ENCODE measurements at regions not wholly inside any gene's neighbourhood (a gene's known extent, or its start where the extent isn't known, plus 50 kb on each side); places are given as distances from the start of the nearest gene placed in this dataset.

GRCh38 chr18:75785834-75786233 lies 358.3 kb upstream of the SMIM21 start:
- no peak for DNase-seq

DNA sequence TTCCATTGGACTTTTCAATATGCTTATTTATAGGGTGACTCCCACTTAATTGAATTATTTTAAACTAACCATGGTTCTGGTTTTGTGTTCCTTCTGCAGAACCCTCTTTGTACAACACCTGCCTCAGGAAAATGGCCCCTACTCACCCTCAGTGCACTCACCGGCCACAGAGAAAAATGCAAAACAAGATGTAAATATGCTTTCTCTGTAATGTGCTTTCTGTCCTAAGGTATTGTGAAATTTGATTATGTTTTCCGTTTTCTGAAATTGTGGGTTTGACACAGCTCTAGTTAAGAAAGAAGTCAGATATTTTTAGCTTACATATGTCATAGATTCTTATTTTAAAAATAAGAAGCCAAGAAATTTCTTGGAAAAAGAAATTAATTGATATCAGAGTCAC lies 357.7 kb upstream of the SMIM21 start:
- no peak for DNase-seq

DNA sequence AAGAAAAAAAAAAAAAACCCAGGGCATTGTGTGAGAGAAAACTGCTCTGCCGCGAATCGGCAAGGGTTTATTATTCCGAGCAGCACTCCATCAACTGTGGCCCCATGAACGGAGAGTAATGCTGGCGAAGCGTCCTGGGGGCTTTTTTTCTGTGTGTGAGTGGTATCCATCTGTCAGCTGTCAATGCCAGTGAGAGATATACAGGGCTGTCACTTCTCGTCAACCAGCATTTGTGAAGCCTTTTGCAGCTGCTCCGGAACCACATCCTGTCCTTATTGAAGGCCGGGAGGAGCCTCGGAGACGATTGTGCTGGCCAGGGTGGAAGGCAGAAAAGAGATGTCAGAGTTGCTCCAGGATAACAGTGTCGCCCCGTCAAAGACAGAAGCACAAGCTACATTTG lies 356.9 kb upstream of the SMIM21 start:
- DNase-seq: no peak

DNA sequence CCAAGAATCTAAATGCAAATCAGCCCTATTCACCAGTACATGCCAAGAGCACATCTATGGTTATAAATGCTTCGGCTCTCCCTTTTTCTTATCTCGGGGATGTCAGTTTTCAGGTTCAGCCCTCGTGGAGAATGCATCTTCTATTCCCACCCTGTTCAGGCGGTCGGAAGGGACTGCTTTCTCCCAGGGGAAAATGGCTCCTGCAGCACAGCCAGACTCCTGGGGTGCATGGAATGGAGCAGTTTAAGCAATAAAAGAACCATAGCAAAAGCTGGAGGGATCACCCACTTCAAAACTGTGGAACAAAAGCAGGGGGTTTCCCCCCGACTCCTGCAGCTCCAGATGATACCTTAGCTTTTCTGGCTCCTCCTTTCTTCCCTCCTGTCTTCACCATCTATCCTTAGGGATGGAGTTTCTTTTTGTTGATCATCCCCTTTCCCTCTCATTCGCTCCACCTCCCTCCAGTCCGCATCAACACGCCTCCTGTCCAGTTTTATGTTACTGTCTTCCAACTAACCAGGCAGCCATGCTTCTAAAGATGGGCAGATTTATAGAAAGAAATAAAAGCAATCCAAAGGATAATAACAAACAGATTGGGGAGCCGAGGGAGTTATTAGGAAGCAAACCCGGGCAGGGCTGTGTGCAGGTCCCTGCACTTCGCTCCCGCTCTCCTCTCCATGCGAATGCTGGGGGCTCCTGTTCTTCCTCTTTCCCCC lies 356.2 kb upstream of the SMIM21 start:
- no peak for DNase-seq

- no peak for DNase-seq
Measured at GRCh38 chr18:75782826-75783225, 355.3 kb upstream of the SMIM21 start.

DNA sequence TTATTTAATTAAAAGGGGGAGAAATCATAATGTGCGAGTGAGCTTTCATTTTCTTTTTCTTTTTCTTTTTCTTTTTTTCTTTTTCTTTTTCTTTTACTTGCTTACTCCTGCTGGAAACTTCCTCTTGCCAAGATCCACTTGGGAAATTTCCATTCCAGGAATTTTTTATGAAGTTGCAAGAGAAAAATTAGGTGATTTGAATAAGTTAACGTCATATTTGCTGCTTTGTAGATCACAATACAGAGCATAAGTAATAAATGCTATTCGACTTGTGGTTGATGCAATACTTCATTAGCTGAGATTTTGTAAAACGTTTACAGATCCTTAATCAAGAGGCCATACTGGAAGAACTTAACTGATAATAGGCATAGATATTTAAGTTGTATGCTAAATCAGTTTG lies 354.7 kb upstream of the SMIM21 start:
- no peak for DNase-seq

DNA sequence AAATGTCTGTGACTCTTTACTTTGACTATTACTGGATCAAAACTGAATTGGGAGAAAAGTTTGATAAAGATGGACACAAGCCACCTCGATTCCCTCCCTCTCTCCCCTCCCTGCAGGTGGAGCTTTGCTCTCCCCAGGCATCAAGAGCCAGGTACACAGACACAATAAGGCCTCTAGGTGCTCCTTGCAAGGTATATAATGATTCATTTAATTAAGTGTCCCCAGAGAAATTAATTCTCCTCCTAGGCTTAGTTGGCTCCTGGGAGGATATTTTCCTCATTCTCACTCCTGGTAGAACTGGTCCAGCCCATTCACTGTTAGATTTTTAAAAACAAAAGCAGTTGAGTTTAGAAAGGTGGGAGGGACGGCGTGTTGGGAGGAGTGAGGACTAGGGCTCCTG lies 352.4 kb upstream of the SMIM21 start:
- DNase-seq: no peak

- no peak for DNase-seq
Measured at GRCh38 chr18:75779450-75779849, 351.9 kb upstream of the SMIM21 start.

DNA sequence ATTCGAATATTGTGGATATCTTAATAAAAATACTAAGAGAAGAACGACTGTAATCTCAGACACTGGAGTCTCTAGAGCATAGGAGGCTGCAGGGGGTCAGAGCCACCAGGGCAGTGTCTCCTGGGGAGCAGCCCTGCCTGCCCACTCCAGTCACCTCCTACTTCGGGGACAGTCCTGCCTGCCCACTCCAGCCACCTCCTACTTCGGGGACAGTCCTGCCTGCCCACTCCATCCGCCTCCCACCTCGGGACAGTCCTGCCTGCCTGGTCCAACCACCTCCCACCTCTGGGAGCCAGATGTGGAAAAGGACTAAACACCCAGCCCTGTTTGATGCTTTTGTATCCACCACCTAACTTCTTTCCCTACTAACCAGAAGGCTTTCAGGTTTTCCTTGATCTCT lies 350.1 kb upstream of the SMIM21 start:
- DNase-seq: no peak

GRCh38 chr18:75775121-75775520 lies 347.6 kb upstream of the SMIM21 start:
- DNase-seq: no peak

DNA sequence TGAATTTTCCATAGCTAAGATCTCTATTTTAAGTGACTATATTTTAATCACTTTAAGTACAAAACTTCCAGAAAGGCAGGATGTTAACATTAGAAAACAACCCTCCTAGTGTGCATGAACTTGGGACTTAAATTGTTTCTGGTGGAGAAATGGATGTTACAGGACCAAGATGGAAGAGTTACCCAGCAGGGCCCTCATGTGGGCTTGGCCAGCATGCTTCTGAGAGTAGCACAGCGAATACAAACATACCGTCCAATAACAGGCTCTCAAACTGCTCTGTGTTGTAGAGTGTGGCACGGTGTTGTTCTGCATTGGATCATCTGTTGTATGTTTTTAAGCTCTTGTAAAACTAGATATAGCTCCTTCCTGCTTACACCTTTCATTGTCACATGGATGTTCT lies 346.1 kb upstream of the SMIM21 start:
- no peak for DNase-seq

DNA sequence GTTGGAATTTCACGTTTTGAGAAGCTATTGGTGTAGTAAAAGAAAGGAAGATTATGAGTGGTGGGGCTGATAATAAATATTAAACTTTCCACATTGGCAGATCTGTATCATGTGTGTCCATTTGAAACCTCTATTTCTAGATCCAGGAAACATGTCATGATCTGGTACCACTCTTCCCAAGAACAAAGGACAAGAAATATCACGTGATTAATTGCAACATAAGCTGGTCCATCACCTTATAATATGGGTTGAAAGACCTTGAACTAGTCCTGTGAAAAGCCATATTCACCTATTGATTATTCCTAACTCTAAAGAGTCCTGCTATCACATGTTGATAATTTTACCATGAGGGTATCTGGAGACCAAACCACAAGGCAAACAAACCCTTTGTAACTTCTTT lies 335.3 kb upstream of the SMIM21 start:
- no peak for DNase-seq

GRCh38 chr18:75760208-75760607 lies 332.7 kb upstream of the SMIM21 start:
- DNase-seq: no peak

- no peak for DNase-seq
Measured at GRCh38 chr18:75757951-75758350, 330.4 kb upstream of the SMIM21 start.

GRCh38 chr18:75754433-75754832 lies 326.9 kb upstream of the SMIM21 start:
- no peak for DNase-seq

DNA sequence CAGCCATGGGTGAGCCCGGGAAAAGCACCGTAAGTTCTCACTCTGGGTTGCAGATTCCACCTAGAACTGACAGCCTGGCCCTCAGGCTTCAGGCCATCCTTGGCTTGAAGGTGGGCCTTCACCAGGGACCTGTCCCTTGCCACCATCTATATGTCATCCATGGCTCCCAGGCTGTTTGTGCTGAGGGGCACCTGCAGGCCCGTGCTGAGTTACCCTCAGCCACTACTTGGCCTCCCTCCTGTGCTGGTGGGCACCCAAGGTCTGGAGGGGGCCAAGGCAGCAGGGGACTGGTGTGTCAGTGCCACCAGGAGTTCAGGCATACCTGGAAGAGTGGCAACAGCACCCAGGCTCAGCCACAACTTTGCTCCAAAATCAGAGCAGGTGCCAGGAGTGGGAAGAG lies 326.2 kb upstream of the SMIM21 start:
- no peak for DNase-seq

DNA sequence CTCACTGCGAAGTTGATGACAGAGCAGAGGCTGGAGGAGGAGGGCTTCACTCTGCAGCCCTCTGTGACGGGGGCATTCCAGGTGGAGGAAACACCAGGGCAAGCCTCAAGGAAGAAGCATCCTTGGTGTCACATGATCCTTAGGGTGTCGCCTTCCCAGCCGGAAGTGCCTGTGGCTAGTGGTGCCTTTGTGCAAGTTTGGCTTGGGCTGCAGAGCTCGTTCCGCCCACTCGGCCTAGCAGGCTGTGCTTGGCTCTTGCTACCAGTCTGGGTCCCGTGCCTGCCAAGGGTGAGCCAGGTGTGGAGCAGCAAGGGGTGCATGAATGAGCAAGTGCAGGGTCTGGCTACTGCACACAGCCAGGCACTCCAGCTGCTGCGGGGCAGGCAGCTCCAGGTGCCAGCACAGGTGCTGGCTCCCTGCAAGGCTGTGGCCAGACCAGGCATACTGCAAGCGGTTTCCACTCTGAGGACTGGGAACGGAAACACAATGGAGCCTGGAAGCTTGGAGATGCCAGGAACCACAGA lies 325.3 kb upstream of the SMIM21 start:
- no peak for DNase-seq

DNA sequence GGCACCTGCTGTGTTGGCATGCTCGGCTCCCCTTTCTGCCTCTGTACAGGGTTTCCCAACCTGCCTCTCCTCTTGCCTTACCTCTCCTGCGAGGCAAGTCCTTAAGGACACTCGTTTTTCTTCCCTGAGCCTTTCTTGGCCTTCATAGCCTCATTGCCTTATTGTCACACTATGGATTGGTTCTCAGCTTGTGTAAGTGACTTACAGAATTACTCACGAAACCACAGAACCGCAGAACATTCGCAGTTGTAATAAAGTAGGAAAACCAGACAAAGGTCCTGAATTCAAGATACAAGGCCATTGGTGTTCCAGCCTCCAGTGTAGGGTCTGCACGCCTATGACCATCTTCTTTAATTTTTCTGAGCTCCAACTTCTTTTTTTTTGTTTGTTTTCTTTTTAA lies 317.6 kb upstream of the SMIM21 start:
- DNase-seq: no peak

- DNase-seq: no peak
Measured at GRCh38 chr18:75742516-75742915, 315.0 kb upstream of the SMIM21 start.

- no peak for DNase-seq
Measured at GRCh38 chr18:75739682-75740081, 312.2 kb upstream of the SMIM21 start.

DNA sequence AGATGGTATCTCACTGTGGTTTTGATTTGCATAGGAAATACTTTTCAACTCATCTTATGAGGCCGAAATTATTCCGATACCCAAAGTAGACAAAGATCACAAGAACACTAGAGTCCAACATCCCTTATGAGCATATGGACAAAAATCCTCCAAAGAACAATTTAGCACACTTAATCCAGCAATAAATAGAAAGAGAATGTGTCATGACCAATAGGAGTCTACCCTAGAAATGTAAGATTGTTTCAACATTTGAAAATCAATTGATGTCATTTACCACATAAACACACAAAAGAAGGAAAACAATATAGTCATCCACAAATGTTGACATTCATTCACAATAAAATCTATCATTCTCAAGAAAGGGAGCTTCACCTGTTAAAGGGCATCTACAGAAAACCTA lies 307.8 kb upstream of the SMIM21 start:
- DNase-seq: no peak

GRCh38 chr18:75730249-75730648 lies 302.7 kb upstream of the SMIM21 start:
- no peak for DNase-seq

DNA sequence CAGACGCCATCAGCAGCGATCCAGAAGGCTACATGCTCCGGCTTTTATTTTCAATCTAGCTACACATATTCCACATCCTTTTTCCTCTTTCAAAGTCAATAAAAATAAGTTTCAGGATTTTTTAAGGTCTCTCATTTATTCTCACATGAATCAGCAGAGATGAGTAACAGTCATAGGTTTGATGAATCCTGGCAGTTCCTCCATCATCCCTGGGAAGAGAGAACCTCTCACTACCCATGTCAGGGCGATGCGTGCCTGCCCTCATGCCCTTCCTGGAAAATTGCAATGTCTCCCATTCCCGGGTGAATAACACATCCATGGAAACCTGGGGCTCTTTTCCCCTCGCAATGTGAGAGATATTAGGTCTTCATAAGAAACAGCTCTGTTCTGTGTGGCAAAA lies 301.1 kb upstream of the SMIM21 start:
- DNase-seq: no peak

DNA sequence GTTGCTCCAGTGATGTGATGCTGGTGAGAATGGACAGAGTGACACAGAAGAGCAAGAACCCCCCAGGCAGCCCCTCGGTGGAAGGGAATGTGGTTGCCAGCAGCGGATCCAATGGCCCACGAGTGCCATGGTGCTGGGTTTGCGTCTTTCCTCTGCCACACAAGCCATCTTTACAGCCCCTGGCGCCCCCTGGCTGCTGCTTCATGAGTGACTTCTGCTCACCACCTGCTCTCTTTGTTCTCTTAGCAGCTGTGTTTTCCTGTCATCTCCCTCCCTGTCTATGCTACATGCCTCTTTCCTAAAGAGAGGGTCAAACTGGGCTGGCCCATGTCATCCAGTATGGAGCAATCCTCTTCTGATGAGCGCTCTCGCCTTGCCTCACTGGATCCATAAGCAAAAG lies 300.0 kb upstream of the SMIM21 start:
- peak; percentile 5 for DNase-seq
